ENCODE measurements at regions not wholly inside any gene's neighbourhood (a gene's known extent, or its start where the extent isn't known, plus 50 kb on each side); places are given as distances from the start of the nearest gene placed in this dataset.

DNA sequence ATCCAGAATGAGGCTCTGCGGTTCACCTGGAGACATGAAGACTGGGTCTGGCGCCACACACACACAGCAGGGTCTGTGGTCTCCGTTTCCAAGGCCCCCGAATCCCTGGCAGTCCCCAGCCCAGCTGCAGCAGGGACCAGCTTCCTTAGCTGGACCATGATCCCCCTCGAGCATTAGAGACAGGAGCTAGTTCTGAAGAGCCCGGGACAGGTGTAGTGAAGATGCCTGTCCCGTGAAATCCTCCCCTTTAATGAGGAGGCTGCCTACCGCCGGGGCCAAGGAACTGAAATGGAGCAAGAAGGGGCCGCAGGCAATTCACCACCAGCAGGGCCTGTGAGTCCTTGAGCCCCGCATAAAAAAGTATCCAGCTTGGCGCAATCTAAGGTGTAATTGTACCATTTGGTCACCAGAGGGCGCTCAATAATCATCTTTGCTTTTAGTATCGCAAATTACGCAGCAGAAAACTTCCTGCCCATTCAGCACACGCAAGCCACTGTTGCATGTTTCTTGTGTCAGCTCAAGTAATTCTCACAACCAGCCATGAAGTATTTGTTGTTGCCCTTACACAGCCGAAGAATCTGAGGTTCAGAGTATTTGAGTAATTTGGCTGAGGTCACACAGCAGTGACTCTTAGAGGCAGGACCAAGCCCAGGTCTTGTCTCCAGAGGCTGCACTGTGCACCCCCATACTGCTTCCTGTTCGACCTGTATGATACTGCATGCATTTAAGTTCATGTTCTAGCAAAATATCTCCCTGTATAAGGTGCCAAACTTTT lies 54.3 kb upstream of the PPP2R5C start:
- DNase-seq: peak; percentile 60

DNA sequence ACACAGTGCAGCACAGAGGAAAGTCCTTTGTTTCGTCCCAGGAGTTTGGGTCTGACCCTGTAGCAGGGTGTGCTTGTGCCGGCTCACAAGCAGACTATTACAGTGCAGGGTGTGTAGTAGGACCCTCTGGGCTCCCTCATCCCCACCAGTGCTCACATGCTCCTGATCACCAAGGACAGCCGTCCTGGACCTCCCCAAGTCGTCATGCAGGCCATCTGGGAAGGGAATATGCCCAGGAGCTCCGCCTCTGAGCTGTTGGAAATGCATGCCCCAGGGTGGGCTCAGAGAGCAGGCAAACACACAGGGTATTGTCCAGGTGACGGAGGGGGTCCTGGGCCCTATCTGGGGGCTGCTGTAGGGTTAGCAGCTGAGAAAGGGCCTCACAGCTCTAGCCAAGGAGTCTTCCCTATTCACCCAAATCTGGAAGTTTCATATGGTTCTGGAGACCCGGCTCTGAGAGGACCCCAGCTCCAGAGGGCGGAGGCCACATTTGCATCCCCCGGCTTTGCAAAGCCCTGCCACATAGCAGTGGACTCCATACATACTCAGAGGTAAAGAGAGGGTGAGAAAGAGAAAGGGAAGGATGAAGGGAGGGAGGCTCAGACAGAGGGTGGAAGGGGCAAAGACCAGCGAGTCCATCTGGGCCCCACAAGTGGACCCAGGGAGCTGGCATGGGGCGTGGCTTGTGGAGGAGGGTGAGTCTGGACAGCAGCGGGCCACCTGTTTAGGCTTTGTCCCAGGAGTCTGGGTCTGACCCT lies 53.5 kb upstream of the PPP2R5C start:
- DNase-seq: no peak

DNA sequence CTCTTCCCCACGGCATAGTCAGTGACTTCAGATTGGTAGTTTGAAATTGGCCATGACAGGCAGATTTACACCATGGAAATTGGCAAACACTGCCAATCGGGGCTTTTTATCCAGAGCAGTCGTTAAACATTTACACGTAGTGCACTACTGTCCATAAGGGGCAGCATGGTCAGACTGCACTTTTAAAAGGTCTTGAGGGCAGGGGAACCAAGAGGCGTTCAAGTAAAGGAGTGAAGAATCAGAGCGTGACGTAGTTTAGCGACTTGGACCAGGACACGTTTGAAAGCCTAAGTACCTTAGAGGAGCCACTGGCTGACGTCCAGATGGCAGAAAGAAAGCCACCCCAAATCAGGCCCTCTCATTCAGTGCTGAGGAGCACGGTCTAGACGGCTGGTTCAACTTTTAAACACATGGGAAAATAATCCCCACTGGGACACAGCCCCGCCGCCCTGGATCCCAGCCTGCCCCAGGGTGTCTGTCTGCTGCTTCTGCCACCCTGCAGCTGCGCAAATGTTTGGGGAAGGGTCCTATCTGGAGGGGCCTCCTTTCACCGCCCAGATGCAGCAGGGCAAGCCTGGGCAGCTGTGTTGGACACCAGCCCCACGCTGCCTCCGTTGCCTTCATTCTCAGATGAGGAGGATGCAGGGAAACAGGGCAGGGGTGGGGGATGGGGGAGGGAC lies 52.5 kb upstream of the PPP2R5C start:
- no peak for DNase-seq

DNA sequence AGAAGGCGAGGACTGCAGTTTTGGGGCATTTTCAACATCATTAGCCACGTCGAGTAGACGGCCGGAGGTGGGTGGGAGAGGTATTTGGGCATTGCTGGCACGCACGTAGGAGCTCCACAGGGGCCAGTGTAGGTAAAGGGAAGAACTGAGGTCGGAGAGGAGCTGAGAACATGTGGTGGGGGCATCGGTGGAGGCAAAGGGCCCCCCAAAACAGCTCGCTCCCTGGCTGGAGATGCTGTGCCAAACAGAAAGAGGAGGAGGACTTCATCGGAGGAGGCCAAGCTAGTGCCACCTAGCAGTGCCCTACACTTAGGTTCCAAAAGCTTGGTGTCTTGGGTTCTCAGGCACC lies 52.0 kb upstream of the PPP2R5C start:
- DNase-seq: no peak

DNA sequence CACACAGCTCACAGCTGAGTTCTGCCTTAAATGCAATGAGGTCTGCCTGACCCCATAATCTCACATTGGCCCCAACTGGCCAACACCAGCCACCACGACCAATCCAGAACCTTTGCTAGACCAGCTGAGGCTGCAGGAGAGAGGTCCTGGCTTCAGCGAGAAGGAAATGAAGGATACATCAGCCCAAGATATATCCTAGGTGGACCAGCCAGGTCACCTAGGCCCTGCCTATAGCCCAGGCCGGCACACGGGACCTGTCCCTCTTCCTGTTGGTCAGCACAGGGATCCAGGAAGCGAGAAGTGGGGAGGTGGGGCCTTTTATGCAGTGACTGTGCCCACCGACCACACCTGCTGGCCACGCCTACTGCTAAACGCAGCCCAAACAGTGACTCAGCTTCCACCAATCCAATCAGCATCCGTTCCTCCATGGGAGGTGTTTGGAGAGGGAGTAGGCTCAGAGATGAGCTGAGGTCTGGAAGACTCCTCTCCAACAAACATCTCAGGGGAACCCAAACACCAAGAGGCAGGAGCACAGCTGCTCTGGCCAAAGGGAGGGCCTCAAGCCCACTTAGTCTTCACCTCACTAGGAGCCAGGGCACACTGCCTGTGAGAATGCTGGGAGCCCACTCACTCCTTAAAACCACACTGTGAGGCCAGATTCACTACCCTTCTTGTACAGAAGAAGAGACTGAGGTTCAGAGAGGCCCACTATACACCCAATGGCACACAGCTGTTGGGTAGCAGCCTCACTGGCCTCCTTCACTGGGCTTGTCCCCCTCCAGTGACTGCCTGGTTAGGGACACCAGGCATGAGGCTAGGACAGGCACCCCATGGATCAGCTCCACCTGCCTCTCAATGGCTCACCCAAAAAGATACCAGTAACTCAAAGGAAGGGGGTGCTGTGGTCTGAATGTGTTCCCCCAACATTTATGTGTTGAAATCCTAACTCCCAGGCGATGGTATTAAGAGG lies 51.3 kb upstream of the PPP2R5C start:
- no peak for DNase-seq

DNA sequence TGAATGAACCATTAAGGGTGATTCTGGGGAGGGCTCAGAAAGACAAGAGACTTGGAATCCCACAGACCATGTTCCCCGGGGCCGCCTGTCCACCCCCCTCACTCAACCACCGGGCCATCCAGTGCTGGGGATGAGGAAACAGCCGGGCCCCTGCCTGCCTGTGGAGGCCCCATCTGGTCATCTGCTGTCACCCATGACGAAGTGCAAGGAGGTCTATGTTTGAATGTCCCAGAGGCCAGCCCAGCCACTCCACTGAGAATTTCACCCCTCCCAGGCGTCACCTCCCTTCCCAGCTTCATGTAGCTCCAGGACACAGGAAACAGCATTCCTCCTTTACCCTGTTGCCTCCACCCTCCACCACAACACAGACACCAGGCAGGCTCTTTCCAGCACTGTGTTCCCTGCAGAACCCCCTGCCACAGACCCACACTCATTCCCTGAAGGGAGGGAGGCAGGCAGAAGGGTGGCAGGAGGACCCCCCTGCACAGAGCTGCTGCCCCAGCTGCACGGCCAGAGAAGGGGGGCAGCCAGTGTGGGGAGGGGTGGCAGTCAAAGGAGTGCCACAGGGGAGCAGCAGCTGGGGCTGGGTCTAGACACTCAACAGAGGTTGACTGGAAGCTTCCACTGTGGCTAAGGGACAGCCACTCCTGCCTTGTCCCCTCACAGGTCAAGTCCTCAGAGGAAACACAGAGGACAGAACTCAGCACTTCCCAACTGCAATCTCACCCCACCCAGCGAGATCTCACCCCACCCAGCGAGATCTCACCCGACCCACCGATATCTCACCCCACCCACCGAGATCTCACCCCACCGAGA lies 50.3 kb upstream of the PPP2R5C start:
- DNase-seq: no peak

Data from stimulated activated CD4-positive, alpha-beta T cell treated with anti-CD3 and anti-CD28 coated beads, Interleukin-15, amount 100 ng/mL, for 24 hours (primary cell).